Astrocyte of the hippocampus (primary cell): ENCODE measurements at regions not wholly inside any gene's neighbourhood (a gene's known extent, or its start where the extent isn't known, plus 50 kb on each side); places are given as distances from the start of the nearest gene placed in this dataset.

Source experiments
- DNase-seq: peaks from one replicate; pipeline ENCODE4 v3.0.0; 2011; ENCODE audit warnings: low read depth, low spot score

- peak; percentile 16 for DNase-seq
Observed at GRCh38 chr14:53472306-53472705, 319.2 kb upstream of the DDHD1 start.

GRCh38 chr14:53470351-53471043 lies 317.4 kb upstream of the DDHD1 start:
- peak; percentile 80 for DNase-seq

DNA sequence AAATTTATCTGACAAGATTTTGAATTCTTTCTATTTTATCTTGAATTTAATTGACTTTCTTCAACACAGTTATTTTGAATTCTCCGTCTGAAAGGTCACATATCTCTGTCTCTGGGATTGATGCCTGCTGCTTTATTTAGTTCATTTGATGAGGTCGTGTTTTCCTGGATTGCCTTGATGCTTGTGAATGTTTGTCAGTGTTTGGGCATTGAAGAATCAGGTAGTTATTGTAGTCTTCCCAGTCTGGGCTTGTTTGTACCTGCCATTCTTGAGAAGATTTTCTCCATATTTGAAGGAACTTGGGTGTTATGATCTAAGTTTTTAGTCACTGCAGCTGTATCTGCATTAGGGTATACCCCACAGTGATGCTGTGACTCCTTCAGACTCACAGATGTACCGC lies 315.8 kb upstream of the DDHD1 start:
- no peak for DNase-seq

- DNase-seq, result no peak
Observed at GRCh38 chr14:53464376-53464775, 311.3 kb upstream of the DDHD1 start.

- DNase-seq, result peak; percentile 40
Observed at GRCh38 chr14:53462931-53463778, 310.0 kb upstream of the DDHD1 start.

- no peak for DNase-seq
Observed at GRCh38 chr14:53461858-53462257, 308.7 kb upstream of the DDHD1 start.

DNA sequence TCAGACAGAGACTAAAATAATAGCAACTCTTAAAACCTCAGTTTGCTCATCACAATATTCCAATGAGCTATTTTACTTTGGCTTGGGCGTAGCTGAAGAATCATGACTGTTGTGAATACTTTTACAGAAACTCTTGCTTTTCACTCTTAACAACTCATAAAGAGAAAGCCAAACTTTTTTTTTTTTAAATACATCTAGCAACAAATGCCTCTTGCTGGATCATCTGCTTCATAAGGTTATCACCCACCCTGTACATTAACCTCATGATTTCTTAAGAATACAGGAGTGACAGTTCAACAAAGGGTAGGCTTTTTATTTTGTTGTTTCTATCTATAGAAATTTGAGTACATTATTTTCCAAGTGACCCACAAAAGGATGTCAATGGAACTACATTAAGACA lies 307.4 kb upstream of the DDHD1 start:
- DNase-seq, result no peak

- peak; percentile 69 for DNase-seq
Observed at GRCh38 chr14:53458368-53458814, 305.3 kb upstream of the DDHD1 start.

DNA sequence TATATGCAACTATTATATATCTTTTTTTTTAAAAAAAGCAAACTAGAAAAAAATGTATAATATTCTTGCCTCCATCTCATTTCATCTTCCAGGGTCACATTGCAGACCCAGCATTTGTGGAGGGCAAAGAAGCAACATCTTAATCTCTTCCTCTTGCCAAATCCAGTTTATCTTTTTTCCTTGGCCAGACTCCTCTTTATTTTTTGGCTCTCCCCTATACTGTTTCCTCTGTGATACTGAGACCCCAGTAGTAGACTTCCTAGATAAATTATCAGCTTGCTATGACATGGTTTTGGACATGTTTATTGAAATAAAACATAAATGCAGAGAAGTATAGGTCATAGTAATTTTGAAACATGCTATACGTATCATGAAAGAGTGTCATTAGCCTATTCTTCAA lies 303.8 kb upstream of the DDHD1 start:
- DNase-seq, result no peak

GRCh38 chr14:53452005-53452673 lies 299.0 kb upstream of the DDHD1 start:
- DNase-seq, result no peak

DNA sequence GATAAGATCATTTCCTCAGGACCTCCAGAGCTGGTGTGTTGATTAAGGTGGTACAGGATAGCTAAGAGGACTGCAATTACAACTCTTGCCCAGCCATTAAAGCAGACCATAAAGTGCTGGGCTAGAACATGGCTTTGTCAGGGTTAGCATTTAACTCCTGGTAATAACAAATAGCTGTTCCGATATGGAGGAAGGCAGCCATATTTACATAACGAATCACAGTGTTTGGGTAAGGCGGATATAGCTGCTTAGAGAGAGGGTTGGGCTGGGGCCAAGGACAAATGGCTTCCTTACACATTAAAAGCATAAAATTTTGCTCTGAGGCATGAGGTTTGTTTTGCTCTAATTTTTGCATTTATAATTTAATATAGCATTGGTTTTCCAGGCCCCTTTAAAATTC lies 297.7 kb upstream of the DDHD1 start:
- DNase-seq, result peak; percentile 49

DNA sequence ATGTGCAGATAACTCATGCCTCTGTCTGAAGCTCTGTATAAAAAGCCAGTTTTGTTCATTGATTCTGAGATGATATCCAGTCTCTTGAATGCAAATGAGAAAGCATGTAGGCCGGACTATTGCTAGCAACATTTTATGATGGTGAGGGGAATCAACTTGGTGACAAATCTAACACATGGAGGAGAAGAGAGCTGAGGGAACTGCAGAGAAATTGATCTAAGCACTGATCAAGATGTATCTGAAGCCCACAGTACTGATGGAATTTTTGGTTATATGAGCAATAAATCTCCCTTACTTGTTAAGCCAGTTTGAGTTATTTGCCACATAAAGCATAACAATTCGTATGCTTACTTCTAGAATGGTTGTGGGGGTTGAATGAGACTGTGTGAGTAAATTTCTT lies 295.6 kb upstream of the DDHD1 start:
- DNase-seq, result no peak

DNA sequence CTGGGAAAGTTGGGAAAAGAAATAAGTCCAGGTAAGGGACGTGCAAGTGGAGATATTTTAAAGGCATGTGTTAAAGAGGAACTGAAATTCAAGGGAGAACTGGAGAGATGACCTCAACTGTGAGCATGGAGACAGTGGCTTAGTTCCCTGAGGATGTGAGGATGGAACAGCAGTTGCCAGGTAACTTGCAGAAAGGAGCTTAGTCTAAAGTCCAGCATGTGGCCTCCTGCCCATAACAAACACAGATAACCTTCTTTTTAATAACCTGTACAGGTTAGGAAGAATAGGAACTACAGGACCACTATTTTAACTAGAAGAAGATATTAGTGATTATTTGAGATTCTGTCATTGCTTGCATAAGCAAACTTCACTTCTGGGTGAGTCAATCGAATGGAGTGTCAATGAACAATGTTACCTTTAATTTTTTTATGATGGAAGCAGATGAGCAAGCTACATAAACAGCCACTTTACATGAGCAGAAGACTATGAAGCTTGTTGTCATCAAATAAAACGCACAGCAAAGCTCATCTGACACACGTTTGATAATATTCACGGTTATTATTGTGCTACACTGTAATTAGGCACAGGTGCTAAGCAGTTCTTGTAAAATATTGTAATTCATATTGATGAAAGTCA lies 291.7 kb upstream of the DDHD1 start:
- DNase-seq, result no peak

DNA sequence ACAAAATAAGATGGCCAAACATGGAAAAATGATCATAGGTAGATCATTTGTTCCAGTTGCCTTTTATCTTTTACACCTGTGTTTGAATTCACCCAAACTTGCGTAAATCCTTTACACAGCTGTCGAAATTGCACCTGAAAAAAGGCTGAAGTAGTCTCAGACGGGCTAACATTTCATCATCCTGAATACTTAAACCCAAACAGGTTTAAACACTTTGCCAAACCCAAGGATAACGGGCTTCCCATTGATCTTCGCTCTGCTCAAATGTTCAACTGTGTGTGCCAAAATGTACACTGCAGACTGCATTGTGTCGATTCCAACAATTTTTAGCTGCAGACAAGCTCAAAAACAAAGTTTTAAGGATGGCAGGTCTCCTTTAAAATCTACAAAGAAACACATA lies 288.7 kb upstream of the DDHD1 start:
- no peak for DNase-seq

DNA sequence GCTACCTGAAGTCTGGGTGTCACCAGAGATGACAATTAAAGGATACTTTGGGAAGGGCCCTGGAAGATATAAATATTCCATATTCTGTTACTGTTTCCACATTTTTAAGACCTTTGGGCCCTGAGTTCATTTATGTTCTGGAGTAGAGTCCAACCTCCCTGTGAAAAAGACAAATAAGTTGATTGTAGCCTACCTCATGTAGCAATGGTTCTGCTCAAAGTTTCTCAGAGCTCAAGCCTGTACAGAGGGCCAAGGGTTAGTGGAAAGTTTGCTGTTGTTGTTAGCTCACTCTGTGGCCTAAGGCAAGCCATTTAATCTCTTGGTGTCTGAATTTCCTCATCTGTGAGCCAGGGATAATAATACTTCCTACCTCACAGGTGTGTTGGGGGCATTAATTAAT lies 284.7 kb upstream of the DDHD1 start:
- no peak for DNase-seq

DNA sequence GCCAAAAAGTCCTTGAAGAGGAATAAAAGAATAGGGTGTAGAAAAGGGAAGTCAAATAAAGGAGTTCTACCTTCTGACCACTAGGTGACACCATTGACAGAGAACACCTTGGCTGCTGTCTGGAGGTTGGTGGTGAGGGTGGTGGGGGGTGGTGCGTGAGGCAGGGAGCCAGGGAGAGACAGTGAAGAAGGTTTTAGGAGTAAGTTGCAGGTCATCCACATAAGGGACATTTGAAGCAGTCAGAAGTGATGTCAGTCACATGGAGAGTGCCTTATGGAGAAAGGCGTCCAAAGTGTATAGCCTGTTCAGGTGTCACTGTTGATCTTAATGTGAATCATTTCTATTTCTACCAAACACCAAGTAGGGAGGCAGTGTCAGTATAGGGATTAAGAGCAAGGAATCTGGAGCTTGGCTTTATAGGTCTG lies 279.3 kb upstream of the DDHD1 start:
- peak; percentile 64 for DNase-seq

GRCh38 chr14:53430870-53431269 lies 277.7 kb upstream of the DDHD1 start:
- DNase-seq, result peak; percentile 9

- DNase-seq, result no peak
Observed at GRCh38 chr14:53412819-53413675, 259.9 kb upstream of the DDHD1 start.

DNA sequence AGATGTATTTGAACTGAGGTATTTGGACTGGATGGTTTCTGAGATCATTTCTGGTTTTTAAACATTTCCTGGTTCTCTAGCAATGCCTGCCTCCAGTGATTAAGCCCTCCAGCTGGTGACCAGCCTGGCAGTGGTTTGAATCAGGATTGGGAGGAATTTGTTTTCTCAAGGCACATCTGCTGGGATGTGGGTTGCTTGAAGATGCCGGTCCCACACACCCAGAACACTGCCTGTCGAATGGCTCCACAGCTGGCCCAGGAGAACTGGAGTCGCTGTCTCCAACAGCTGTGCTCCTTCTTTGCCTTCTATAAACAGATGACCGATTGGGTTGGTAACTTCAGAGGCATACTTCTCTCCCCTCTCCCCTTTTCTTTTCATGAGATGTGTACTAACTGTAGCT lies 258.0 kb upstream of the DDHD1 start:
- peak; percentile 57 for DNase-seq

- DNase-seq, result peak; percentile 72
Observed at GRCh38 chr14:53409969-53410368, 256.8 kb upstream of the DDHD1 start.

DNA sequence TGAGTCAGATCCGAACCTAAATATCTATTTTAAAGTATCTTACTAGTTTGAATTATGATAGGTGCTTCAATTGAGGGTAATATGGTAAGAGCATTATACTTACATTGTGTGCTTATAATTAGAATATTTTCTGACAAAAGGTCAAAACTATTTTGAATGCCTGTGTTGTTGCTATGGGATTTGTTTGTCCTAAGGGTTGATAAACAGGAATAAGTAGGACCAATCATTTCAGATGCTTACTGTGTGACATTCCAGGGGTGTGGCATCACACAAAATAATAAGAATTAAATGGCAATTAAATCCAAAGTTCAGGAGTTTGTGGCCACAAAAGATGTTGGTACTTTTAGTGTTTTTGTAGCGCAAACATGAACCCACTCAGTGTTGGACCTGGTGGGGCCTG lies 256.2 kb upstream of the DDHD1 start:
- peak; percentile 26 for DNase-seq
